Erythroblast (primary cell): ENCODE measurements at regions not wholly inside any gene's neighbourhood (a gene's known extent, or its start where the extent isn't known, plus 50 kb on each side); places are given as distances from the start of the nearest gene placed in this dataset.

Experiments used
- GATA1 ChIP-seq: IDR thresholded peaks from 2 replicates; pipeline ENCODE4 v1.6.1; 2011; ENCODE audit warnings: low read depth, mild to moderate bottlenecking, control low read depth, low read length, moderate library complexity
- POLR2A ChIP-seq: IDR thresholded peaks from 2 replicates; pipeline ENCODE4 v1.6.1; 2011; ENCODE audit warnings: mild to moderate bottlenecking, low read length

GRCh38 chr11:10373340-10373739 lies 68.5 kb downstream of the ADM start:
- no peak for TF ChIP-seq POLR2A
- no peak for TF ChIP-seq GATA1
